Pons (tissue), 1 donor: ENCODE measurements at regions not wholly inside any gene's neighbourhood (a gene's known extent, or its start where the extent isn't known, plus 50 kb on each side); places are given as distances from the start of the nearest gene placed in this dataset.

Source experiments
- DNase-seq: peaks from one replicate; pipeline ENCODE4 v3.0.0-alpha.2; 2016; ENCODE audit warnings: low spot score

- DNase-seq: no peak
Measured at GRCh38 chr15:70473581-70474370, 289.6 kb downstream of the UACA start.

GRCh38 chr15:70471517-70471916 is 291.8 kb downstream of the UACA start:
- DNase-seq: no peak

- DNase-seq: no peak
Measured at GRCh38 chr15:70470556-70471191, 292.7 kb downstream of the UACA start.

- DNase-seq: no peak
Measured at GRCh38 chr15:70469651-70470555, 293.5 kb downstream of the UACA start.

GRCh38 chr15:70469182-70469581 is 294.2 kb downstream of the UACA start:
- no peak for DNase-seq

GRCh38 chr15:70466895-70467529 is 296.3 kb downstream of the UACA start:
- DNase-seq: peak; percentile 67

GRCh38 chr15:70466305-70466704 is 297.1 kb downstream of the UACA start:
- no peak for DNase-seq

GRCh38 chr15:70465812-70466211 is 297.5 kb downstream of the UACA start:
- DNase-seq: no peak

- no peak for DNase-seq
Measured at GRCh38 chr15:70463453-70463834, 299.9 kb downstream of the UACA start.

GRCh38 chr15:70461992-70462391 is 301.4 kb downstream of the UACA start:
- no peak for DNase-seq

GRCh38 chr15:70461017-70461416 is 302.3 kb downstream of the UACA start:
- no peak for DNase-seq

- DNase-seq: no peak
Measured at GRCh38 chr15:70459312-70459711, 304.0 kb downstream of the UACA start.

GRCh38 chr15:70453766-70454165 is 309.6 kb downstream of the UACA start:
- DNase-seq: no peak

- DNase-seq: no peak
Measured at GRCh38 chr15:70453238-70453637, 310.1 kb downstream of the UACA start.

GRCh38 chr15:70451821-70452653 is 311.3 kb downstream of the UACA start:
- DNase-seq: no peak

- no peak for DNase-seq
Measured at GRCh38 chr15:70450142-70450443, 313.3 kb downstream of the UACA start.

- no peak for DNase-seq
Measured at GRCh38 chr15:70449311-70450141, 313.8 kb downstream of the UACA start.

- no peak for DNase-seq
Measured at GRCh38 chr15:70447928-70448698, 315.2 kb downstream of the UACA start.

- DNase-seq: peak; percentile 6
Measured at GRCh38 chr15:70447521-70447920, 315.8 kb downstream of the UACA start.

- DNase-seq: no peak
Measured at GRCh38 chr15:70447081-70447480, 316.3 kb downstream of the UACA start.
